ENCODE measurements at regions not wholly inside any gene's neighbourhood (a gene's known extent, or its start where the extent isn't known, plus 50 kb on each side); places are given as distances from the start of the nearest gene placed in this dataset.

GRCh38 chr13:83557845-83558244, 324.4 kb downstream of the SLITRK1 start:
- H3K27ac ChIP-seq (ENCODE audit: low read depth in 1 of 2, low read length in 2 of 2) = no peak overlapping the region
- H3K36me3 ChIP-seq (ENCODE audit: control insufficient read depth in 4 of 4, insufficient read depth in 3 of 4, low read depth in 1 of 4, low read length in 3 of 4) = no peaks in the 10 kb centered on the region
- WGBS = 73% methylated on average over 2 of the region's 2 CpGs
- TF ChIP-seq TAF1 (conservative IDR thresholded peaks at IDR 0.05) (no peak), NR2F2 (IDR thresholded peaks at IDR 0.05) (no peak), ATF3 (IDR thresholded peaks at IDR 0.05) (no peak), RAD21 (IDR thresholded peaks at IDR 0.05) (no peak), HNF4A (conservative IDR thresholded peaks at IDR 0.05) (no peak), MAX (IDR thresholded peaks at IDR 0.05) (no peak), GABPA (IDR thresholded peaks at IDR 0.05 in 1 of 2, conservative IDR thresholded peaks at IDR 0.05 in 1 of 2) (no peak), ZBTB33 (IDR thresholded peaks at IDR 0.05) (no peak), CTCF (IDR thresholded peaks at IDR 0.05; ENCODE audit: low read depth, low read length, missing input control) (no peak), FOXA1 (IDR thresholded peaks at IDR 0.05) (no peak), HNF4G (IDR thresholded peaks at IDR 0.05) (no peak), SP1 (IDR thresholded peaks at IDR 0.05) (no peak), EGR1 (IDR thresholded peaks at IDR 0.05; ENCODE audit: low read depth in 2 of 2) (no peak), YY1 (IDR thresholded peaks at IDR 0.05) (no peak), RXRA (IDR thresholded peaks at IDR 0.05) (no peak), FOXA2 (IDR thresholded peaks at IDR 0.05) (no peak), REST (IDR thresholded peaks at IDR 0.05) (no peak)
- no peak overlapping the region for H3K9ac ChIP-seq (ENCODE audit: low read depth in 1 of 2, low read length in 2 of 2)
- no peaks in the 10 kb centered on the region for H3K4me1 ChIP-seq (ENCODE audit: control insufficient read depth in 4 of 4, insufficient read depth in 4 of 4, low read length in 3 of 4)
- H3K9me3 ChIP-seq (ENCODE audit: control insufficient read depth in 4 of 4, low read length in 3 of 4) = no peaks in the 10 kb centered on the region
- no peaks in the 10 kb centered on the region for H3K27me3 ChIP-seq (ENCODE audit: control insufficient read depth in 4 of 4, insufficient read depth in 4 of 4, low read length in 3 of 4)
- DNase-seq (ENCODE audit: low spot score) = no peak
- H3K4me3 ChIP-seq (ENCODE audit: low read depth in 1 of 3, low read length in 3 of 3) = no peak overlapping the region

GRCh38 chr13:83549671-83550070, 332.6 kb downstream of the SLITRK1 start:
- H3K4me1 ChIP-seq (ENCODE audit: control insufficient read depth in 4 of 4, insufficient read depth in 4 of 4, low read length in 3 of 4) = no peaks in the 10 kb centered on the region
- H3K27ac ChIP-seq (ENCODE audit: low read depth in 1 of 2, low read length in 2 of 2) = no peak overlapping the region
- H3K4me3 ChIP-seq (ENCODE audit: low read depth in 1 of 3, low read length in 3 of 3) = no peak overlapping the region
- H3K9me3 ChIP-seq (ENCODE audit: control insufficient read depth in 4 of 4, low read length in 3 of 4) = no peaks in the 10 kb centered on the region
- no peaks in the 10 kb centered on the region for H3K27me3 ChIP-seq (ENCODE audit: control insufficient read depth in 4 of 4, insufficient read depth in 4 of 4, low read length in 3 of 4)
- 91% methylated on average over 1 of the region's 1 CpG for WGBS
- no peak overlapping the region for H3K9ac ChIP-seq (ENCODE audit: low read depth in 1 of 2, low read length in 2 of 2)
- DNase-seq (ENCODE audit: low spot score) = no peak
- H3K36me3 ChIP-seq (ENCODE audit: control insufficient read depth in 4 of 4, insufficient read depth in 3 of 4, low read depth in 1 of 4, low read length in 3 of 4) = no peaks in the 10 kb centered on the region
- TF ChIP-seq ZBTB33 (IDR thresholded peaks at IDR 0.05) = no peak
- TF ChIP-seq RAD21 (IDR thresholded peaks at IDR 0.05) = no peak
- no peak for TF ChIP-seq REST (IDR thresholded peaks at IDR 0.05)
- no peak for TF ChIP-seq NR2F2 (IDR thresholded peaks at IDR 0.05)
- no peak for TF ChIP-seq GABPA (IDR thresholded peaks at IDR 0.05 in 1 of 2, conservative IDR thresholded peaks at IDR 0.05 in 1 of 2)
- TF ChIP-seq HNF4A (conservative IDR thresholded peaks at IDR 0.05) = no peak
- no peak for TF ChIP-seq HNF4G (IDR thresholded peaks at IDR 0.05)
- TF ChIP-seq SP1 (IDR thresholded peaks at IDR 0.05) = no peak
- TF ChIP-seq RXRA (IDR thresholded peaks at IDR 0.05) = no peak
- no peak for TF ChIP-seq ATF3 (IDR thresholded peaks at IDR 0.05)
- no peak for TF ChIP-seq EGR1 (IDR thresholded peaks at IDR 0.05; ENCODE audit: low read depth in 2 of 2)
- no peak for TF ChIP-seq FOXA2 (IDR thresholded peaks at IDR 0.05)
- TF ChIP-seq FOXA1 (IDR thresholded peaks at IDR 0.05) = no peak
